GM12873 (cell line): ENCODE measurements at regions not wholly inside any gene's neighbourhood (a gene's known extent, or its start where the extent isn't known, plus 50 kb on each side); places are given as distances from the start of the nearest gene placed in this dataset.

Experiments
- CTCF ChIP-seq: IDR thresholded peaks from 2 replicates; pipeline ENCODE4 v1.5.1; 2012; ENCODE audit warnings: low read depth, mild to moderate bottlenecking, moderate library complexity, low read length, control low read depth; ENCODE audit not compliant: insufficient read depth; ENCODE audit errors: missing control alignments

- TF ChIP-seq CTCF: no peak
Observed at GRCh38 chr10:113479346-113480080, 73.3 kb upstream of the HABP2 start.

DNA sequence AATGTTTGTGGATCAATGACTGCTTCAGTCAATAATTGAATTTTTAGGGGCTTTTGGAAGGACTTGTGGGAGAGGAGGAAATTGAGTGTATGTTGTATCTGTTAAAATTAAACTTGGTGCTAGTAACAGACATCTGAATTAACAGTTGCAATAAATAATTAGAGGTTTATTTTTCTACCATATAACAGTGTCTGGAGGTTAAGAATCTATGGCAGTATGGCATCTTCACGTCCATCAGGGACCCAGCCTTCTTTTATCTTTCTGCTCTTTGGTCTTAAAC, 72.8 kb upstream of the HABP2 start:
- TF ChIP-seq CTCF: no peak

GRCh38 chr10:113480851-113481502, 71.9 kb upstream of the HABP2 start:
- no peak for TF ChIP-seq CTCF

DNA sequence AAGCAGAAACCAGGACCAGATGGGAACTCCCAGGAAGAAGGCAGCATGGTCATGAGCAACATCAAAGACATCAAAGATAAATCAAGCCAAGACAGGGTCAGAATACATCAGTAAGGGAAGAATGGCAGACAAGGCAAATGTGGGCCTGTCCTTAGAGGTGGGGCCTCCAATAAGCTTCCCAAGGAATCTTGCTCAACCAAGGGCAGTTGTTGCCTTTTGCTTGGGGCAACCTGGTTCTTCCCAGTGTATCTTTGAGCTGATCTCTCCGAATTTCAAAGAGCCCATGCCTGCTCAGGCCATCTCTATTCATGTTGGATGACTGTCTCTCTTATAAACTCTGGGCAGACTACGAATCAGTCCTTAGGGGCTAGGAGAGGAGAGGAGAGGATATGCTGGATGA, 68.4 kb upstream of the HABP2 start:
- TF ChIP-seq CTCF: no peak

GRCh38 chr10:113485736-113486135, 67.1 kb upstream of the HABP2 start:
- no peak for TF ChIP-seq CTCF

DNA sequence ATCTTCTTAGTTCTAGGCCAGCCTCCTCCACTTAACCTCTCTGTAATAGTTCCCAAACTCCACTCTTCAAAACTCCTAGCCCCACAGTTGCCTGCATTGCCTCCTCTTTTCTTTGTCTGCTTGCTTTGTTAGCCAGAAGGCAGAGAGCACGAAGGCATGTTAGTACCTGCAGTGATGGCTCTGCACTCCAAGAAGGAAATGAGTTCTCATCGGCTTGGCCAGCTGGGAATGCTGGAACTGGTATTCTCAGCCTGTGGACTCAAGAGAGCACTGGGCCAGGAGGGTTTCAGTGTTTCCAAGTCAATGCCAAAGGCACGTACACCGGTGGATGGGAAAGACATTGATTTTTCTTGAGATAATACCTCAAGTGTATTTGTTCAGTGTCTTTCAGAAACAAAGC, 66.3 kb upstream of the HABP2 start:
- no peak for TF ChIP-seq CTCF

GRCh38 chr10:113487154-113487553, 65.7 kb upstream of the HABP2 start:
- TF ChIP-seq CTCF: no peak
